Stimulated activated CD4-positive, alpha-beta T cell treated with anti-CD3 and anti-CD28 coated beads, TNF-alpha, amount 100 ng/mL, for 48 hours (primary cell): ENCODE measurements at regions not wholly inside any gene's neighbourhood (a gene's known extent, or its start where the extent isn't known, plus 50 kb on each side); places are given as distances from the start of the nearest gene placed in this dataset.

Experiments used
- DNase-seq, 3 donors: peaks; one replicate each; pipeline ENCODE4 v3.0.0-alpha.2; 2020; ENCODE audit warnings: low read depth in 3 of 3

GRCh38 chr1:67948151-67949080, 102.0 kb downstream of the DIRAS3 start:
- DNase-seq: no peak

- no peak for DNase-seq
Observed at GRCh38 chr1:67947114-67947513, 103.3 kb downstream of the DIRAS3 start.

GRCh38 chr1:67945733-67946374, 104.6 kb downstream of the DIRAS3 start:
- no peak for DNase-seq

- DNase-seq: no peak
Observed at GRCh38 chr1:67942274-67942673, 108.2 kb downstream of the DIRAS3 start.

GRCh38 chr1:67941746-67942145, 108.5 kb upstream of the GNG12 start:
- DNase-seq: no peak

- DNase-seq: no peak
Observed at GRCh38 chr1:67941155-67941554, 107.9 kb upstream of the GNG12 start.

- DNase-seq: no peak
Observed at GRCh38 chr1:67939942-67940341, 106.7 kb upstream of the GNG12 start.

GRCh38 chr1:67939186-67939743, 106.0 kb upstream of the GNG12 start:
- no peak for DNase-seq

- no peak for DNase-seq
Observed at GRCh38 chr1:67937651-67938050, 104.4 kb upstream of the GNG12 start.

GRCh38 chr1:67937010-67937409, 103.7 kb upstream of the GNG12 start:
- DNase-seq: no peak

- no peak for DNase-seq
Observed at GRCh38 chr1:67935560-67935959, 102.3 kb upstream of the GNG12 start.

GRCh38 chr1:67931198-67931597, 97.9 kb upstream of the GNG12 start:
- no peak for DNase-seq

- no peak for DNase-seq
Observed at GRCh38 chr1:67923074-67923473, 89.8 kb upstream of the GNG12 start.

- no peak for DNase-seq
Observed at GRCh38 chr1:67921725-67922489, 88.6 kb upstream of the GNG12 start.

GRCh38 chr1:67919274-67920072, 86.2 kb upstream of the GNG12 start:
- DNase-seq: no peak

GRCh38 chr1:67918067-67918466, 84.8 kb upstream of the GNG12 start:
- DNase-seq: no peak

- DNase-seq: no peak
Observed at GRCh38 chr1:67917006-67917405, 83.7 kb upstream of the GNG12 start.

- DNase-seq: no peak
Observed at GRCh38 chr1:67916140-67916886, 83.0 kb upstream of the GNG12 start.

- no peak for DNase-seq
Observed at GRCh38 chr1:67909776-67910175, 76.5 kb upstream of the GNG12 start.

GRCh38 chr1:67908250-67908936, 75.1 kb upstream of the GNG12 start:
- DNase-seq: no peak
